HG03432 (cell line): ENCODE measurements at regions not wholly inside any gene's neighbourhood (a gene's known extent, or its start where the extent isn't known, plus 50 kb on each side); places are given as distances from the start of the nearest gene placed in this dataset.

Source experiments
- ATAC-seq: cut with Tn5 transposase; IDR thresholded peaks from one replicate; pipeline ENCODE4 v1.9.1; 2021; ENCODE audit warnings: mild to moderate bottlenecking, moderate library complexity; ENCODE audit not compliant: unreplicated experiment

DNA sequence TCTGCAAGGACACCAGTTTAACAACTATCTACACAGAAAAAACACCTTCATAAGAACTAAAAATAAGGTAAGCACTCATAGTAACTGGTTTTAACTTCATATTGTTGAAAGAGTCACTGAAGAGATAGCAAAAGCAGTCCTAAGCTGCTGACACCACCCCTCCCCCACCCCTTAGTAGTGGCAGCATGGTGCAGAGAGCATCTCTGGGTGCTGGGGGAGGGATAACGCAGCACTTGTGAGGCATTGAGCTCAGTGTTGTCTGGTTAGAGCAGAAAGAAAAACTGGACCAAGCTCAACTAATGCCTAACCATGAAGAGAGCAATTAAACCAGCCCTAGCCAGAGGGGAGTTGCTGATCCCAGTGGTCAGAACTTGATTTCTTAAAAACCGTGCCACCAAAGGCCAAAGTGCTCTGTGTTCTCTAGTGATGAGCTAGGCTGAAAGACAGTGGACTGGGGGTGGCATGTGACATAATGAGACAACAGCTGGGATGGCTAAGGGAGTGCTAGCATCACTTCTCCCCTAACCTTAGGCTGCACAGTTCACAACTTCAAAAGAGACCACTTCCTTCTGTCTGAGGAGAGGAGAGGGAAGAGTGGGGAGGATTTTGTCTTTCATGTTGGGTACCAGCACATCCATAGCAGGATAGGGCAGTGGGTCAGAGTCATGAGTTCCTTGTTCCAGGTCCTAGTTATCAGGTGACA lies 669.3 kb downstream of the PDHA2 start:
- ATAC-seq = no peak

DNA sequence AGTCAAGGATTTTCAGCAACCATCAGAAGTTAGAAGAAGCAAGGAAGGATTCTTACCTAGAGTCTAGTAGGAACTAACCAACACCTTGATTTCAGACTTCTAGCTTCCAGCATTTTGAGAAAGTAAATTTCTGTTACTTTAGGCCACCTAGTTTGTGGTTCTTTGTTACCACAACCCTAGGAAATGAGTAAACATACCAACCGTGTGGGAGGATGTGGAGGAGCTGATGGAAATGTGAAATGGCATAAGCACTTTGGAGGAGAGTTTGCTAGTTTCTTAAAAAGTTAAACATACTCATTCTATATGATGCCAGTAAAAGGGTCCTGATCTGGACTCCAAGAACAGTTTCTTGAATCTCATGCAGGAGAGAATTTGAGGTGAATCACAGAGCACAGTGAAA lies 679.4 kb downstream of the PDHA2 start:
- ATAC-seq = no peak

DNA sequence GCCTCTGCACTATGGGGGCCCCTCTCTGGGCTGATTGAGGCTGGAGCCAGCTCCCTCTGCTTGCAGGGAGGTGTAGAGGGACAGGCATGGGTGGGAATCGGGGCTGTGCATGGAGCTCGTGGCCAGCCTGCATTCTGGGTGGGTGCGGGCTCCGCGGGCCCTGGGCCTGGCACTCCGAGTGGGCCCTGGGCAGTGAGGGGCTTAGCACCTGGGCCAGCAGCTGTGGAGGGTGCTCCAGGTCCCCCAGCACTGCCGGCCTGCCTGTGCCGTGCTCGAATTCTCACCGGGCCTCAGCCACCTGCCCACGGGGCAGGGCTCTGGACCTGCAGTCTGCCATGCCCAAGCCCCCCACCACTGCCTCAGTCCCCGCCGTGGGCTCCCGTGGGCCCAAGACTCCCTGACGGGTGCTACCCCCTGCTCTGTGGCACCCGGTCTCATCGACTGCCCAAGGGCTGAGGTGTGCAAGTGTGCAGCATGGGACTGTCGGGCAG lies 681.2 kb downstream of the PDHA2 start:
- no peak for ATAC-seq

DNA sequence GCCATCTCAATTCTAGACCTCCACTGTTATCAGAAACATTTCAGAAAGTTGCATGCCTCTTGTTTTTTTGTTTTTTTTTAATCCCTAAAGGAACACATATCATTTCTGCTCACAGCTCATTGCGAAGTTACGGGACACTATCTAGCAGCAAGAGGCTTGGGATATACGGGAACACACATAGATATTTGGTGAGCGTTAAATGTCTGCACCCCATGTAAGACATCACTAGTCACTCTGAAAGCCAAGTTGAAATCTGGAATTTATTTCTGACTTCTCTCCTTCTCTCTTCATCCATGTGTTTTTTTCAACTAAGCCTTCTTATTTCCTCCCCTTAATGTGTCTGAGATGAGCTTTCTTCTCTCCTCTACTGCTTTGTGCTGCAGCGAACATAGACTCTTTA lies 683.7 kb downstream of the PDHA2 start:
- no peak for ATAC-seq

DNA sequence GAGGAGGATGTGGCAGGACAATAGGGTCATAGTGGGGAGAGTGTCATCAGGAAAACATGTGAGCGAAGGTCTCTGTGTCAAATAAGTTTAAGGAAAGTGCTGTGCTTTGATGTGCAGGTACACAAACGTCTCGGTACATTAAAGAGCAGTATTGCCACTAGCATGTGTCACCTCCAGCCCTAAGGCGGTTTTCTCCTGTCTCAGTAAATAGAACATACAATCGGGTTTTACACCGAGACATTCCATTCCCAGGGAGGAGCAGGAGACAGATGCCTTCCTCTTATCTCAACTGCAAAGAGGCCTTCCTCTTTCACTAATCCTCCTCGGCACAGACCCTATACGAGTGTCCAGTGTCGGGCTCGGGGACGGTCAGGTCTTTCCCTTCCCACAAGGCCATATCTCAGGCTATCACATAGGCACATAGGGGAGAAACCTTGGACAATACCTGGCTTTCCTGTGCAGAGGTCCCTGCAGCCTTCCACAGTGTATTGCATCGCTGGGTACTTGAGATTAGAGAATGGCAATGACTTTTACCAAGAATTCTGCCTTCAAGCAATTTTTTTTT lies 684.5 kb downstream of the PDHA2 start:
- ATAC-seq = no peak

DNA sequence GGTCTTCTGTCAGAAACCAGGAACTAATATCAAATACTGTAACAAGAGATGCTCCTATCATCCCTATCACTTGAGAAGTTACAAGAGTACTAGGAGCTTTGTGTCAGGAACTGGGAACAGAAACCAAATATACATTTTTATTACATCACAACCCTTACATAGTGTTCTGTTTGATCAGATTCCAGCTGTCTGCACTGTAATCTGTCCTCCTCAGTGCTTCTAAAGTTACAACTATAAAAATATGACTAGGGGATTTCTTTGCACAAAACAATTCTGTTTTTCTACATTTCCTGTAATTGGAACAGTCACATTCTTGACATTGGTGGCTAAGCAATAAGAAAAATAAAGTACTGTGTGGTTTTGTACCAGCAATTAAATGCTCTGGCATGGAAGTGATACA lies 686.0 kb downstream of the PDHA2 start:
- ATAC-seq = no peak

DNA sequence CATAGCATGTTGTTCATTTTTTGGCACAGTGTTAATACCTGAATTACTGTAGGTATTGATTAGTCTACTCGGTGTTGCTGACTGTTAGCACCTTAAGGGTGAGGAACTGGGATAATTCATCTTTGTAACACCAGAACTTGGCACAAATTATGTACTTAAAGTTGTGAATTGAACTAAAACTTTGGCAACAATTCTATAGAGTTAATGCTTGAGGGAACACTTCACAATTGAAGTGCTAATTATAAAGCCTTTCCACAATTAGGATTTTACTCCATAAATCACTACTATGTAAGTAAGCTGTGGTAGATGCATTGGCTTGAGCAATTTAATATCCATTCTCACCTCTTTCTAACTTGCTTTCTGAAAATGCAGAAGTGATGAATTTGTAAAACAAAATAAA lies 686.7 kb downstream of the PDHA2 start:
- no peak for ATAC-seq

DNA sequence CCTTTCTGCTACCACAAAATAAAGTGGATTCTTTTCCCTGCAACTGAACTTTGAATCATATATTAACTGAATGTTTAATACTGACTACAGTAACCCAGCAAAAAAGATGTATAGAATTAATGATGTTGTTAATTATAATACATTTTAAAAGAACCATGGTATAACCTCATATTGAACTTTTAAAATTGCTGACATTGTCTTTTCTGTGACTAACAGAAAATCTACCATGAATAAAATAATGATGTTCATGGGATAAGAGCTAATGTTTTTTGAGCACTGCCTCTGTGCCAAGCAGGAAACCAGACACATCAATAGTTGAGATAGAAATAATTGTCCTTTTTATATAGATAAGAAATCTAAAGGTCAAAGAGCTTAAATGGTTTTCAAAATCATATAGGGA lies 691.9 kb downstream of the PDHA2 start:
- no peak for ATAC-seq

DNA sequence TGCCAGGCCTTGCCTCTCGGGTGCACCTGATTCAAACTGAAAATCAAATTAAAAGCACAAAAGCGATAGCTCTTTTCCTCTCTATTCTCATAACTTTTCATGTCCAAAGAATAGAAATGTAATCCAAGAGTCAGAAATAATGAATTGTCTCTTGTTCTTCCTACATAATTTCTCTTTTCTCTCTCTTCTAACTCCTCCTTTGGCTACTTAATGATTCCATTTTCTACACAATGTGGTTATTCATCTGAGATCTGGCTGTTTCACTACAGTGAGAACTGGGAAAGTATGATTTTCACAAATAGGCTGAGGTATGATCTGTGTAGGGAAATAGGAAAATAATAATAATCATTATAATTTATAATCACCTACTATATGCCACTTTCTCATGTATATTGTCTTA lies 703.5 kb downstream of the PDHA2 start:
- ATAC-seq = no peak

DNA sequence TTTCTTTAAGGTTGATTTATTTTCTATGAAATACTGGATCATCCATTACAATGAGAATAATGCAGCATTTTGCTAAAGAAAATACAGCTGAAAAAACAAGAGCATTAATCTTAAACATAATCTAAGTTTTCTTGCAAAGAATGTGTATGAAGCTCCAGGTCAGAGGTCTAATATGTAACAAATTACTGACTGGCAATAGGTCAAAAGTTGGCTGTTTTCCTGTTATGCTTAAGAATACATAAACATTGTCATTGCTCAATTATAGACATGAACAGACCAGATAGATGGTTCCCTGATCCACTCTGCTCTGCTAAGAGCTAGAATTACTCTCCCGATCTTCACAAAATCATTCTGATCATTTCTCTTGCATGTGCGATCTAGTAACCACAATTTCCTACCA lies 718.6 kb downstream of the PDHA2 start:
- no peak for ATAC-seq

DNA sequence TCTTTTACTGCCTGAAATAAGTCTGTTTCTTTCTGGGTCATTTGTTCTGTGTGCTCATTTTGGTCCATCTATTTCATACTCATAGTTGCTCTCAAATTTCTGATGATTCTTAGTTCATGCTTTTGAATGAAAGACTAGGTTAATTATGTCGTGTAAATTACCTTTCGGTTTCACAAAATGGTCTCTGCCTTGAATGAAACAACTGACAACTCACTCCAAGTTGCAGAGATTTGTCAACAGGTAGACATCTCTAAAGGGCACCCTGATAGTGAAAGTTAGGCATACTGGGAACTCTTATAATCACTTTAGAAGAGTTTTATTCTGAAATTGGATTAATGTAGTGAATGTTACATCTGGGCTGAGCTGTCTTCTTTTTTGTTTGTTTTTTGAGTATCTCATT lies 726.9 kb downstream of the PDHA2 start:
- ATAC-seq = no peak

DNA sequence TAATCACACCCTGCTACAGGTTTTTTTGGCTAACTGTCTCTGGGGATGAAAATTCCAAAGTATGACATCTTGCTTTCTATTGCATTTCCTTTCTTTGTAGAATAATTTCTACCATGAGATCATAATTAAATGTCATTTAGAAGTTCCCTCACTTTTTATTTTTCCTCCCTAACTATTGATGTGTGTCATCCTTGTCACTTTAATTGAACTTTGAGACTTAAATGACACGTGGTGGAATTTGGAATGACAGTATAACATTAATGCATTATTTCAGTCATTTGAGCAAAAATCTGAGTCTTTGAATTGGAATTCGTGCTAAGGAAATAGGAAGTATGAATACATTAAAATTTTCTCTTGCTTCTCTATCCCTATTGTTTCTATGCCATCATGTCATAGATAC lies 745.4 kb downstream of the PDHA2 start:
- ATAC-seq = no peak

DNA sequence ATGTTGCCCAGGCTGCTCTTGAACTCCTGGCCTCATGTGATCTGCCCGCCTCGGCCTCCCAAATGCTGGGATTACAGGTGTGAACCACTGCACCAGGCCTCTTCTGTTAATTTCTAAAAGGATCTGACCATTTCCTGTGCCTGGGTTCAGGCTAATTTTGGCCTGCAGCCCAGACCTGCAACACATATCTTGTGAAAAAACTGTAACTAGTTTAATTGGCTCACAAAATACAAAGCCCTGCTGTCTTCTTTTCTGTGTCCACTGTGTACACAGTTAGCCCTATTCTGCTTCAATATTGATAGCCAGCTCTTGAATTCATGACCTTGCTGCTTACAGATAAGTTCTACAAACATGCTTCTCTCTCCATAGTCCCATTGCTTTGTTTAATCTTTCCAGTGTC lies 753.5 kb downstream of the PDHA2 start:
- ATAC-seq = no peak

DNA sequence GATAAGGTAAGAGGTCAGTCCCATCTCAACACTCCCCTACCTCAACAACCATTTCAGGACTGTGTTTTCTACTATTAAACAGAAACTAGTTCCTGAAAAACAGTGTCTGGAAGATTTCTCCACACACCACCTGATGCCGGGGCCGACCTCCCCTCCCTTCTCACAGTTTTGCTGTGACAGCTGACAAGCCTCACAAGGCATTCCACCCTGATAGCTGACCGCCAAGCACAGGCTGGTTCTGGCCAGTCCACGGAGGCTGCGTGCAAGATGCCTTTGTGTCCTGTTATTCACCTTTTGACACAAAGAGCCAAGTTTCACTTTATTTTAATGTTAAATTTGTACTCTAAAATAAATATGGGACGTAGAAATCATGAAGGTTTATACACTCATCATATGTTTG lies 758.6 kb downstream of the PDHA2 start:
- ATAC-seq = no peak

DNA sequence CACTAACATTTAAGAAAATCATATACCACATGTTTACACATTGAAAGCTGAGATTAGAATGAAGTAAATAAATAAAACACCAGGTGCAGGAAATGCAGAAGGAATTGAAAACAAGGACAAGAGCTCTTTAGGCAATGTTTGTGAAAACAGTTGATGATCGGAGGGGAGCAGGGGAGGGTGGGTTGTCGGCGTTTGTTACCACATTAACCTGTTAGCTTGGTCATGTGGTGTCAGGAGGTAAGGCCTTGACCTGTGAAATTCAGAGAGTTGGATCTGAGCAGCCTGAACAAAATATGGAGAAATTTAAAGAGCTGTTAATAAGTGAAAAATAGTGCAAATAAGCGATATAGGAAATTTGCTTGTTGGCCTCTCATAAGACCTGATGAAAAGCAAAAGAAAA lies 759.9 kb downstream of the PDHA2 start:
- no peak for ATAC-seq

DNA sequence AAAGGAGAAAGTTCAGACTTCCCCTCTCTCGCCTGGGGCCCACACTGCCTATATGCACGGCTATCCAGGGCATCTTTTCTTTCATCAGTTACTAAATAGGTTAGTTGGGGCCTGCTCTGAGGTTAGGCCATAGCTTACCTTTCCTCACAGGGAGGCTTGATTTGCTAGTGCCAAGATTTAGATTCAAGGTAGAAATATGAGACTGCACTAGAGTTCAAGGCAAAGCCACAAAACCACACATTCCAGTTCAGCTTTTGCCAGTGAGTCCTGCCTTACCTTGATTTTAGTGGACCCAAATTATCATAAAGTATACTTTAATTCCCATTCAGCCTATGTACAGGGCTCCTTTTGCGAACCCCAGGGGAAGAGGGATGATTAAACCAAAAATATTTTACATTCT lies 762.8 kb downstream of the PDHA2 start:
- no peak for ATAC-seq

DNA sequence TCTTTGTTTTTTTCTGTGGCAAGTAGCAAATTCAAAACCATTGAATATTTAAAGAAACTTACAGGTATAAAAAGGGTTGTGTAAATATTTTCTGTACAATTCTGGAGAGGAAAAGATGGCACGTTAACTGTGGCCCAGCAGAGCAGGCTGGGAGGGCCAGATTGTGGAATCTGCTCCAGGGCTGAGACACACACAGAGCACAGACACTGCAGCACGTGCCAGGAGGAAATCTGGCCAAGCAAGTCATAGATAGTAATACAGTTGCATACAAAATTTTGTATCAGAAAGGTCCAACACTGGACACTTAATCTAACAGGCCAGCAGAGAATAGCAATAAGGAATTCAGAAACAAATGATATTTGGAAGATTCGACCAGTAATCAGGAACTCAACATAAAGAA lies 763.7 kb downstream of the PDHA2 start:
- ATAC-seq = no peak

DNA sequence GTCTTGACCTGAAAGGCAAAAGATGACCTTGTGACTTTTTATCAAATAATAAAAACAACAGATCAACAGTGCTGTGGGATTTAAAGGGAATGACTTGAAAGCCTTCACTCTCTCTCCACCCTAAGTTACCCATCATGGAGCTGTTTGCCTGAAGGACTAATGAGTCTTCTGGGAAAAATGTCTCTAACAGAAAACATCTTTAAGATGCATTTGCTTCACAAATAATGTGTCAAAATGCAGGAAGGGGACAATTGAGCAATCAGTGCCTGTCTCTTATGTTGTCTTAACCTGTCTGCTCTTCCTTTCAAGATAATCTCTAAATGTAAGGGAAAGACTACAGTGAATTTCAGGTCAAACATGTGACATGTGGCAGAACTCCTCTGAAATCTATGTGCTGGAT lies 766.6 kb downstream of the PDHA2 start:
- ATAC-seq = no peak

DNA sequence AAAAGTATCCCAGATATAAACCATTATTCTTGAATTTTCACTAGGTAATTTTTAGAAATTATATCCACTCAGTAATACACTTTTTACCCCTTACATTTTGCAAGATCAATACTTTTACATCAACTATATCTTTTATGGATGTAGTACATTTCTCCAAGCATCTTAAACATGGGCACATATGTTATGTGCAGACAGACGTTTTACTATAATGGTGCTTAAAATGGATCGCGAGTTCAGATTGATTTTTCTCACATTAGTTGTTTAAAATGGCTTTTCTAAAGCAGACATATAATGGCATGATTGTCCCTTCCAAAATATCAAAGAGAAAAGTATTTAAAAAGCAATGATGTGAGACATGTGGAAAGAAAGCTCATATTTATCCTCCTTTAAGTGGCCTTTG lies 786.1 kb downstream of the PDHA2 start:
- no peak for ATAC-seq

DNA sequence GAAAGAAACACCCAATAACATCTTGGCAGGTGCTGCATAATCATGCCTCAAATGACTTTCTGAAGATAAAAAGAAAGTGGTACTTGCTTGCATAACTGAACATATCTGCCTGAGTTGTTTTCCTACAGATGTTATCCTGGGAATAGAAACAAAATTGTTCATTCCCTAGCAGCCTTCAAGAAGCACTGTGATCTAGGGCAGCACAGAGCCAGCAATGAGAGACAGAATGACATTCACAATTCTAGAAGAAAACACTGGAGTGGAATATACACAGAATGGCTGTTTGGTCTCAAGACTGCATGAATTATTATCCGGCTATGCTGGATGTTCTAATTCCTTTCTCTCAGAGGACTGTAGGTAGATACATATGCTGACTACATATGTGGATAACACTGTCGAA lies 790.9 kb downstream of the PDHA2 start:
- no peak for ATAC-seq

DNA sequence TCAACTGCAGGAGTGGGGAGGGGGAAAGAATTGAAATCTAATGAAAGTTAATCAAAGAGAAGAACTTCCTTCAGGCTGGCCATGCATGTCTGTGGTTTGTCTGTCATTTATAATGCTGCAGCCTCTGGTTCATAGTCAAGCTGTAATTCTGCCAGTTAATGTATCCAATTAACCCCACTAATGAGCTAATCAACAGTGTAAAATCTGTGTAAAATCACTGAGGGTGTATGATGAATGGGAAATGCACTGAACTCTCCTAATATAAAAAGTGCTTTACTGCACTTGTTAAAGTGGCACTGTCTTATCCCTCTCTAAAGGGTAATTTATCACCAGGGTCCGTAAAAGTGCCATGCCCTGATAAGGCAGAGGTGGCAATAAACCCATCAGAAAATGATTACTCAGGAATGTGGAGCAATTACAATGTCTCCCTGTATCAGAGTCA lies 798.1 kb downstream of the PDHA2 start:
- ATAC-seq = no peak

DNA sequence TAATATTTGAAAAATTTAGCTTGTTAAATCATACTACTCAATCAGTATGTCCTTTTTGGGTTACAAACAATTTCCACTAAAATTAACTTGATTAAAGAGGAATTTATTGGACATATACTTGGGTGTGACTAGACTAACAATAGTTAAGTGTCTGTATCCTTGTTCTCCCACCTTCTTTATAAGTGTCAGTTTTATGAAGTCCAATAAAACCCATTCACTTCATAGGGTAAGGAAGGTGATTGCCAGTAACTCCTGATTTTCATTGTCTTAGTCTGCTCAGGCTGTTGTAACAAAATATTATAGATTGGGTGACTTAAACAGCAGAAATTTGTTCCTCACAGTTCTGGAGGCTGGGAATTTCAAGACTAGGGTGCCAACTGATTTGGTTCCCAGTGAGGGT lies 800.0 kb downstream of the PDHA2 start:
- ATAC-seq = no peak

DNA sequence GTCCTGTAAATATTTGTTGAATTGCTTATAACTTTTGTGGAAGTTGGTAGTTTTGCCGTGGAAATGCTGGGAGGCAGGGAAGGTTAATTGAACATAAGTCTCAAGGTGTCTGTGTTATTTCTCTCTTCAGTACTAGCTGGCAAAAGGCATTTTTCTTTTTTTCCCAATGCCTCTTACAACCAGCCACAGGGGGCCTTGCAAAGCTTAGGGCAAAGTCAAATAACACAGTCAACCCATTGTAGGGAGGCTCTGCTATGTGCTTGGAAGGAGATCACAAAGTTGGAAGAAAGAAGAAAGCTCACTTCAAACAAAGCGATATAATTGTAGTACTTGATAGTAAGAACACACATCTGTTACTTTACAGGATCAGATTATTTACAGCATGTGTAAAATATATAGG lies 802.6 kb downstream of the PDHA2 start:
- no peak for ATAC-seq
